HCT116 (cell line): ENCODE measurements at regions not wholly inside any gene's neighbourhood (a gene's known extent, or its start where the extent isn't known, plus 50 kb on each side); places are given as distances from the start of the nearest gene placed in this dataset.

ENCODE experiments used
- EZH2phosphoT487 ChIP-seq: fragments of 200-600 bp; IDR thresholded peaks from 2 replicates; pipeline ENCODE4 v1.6.1; 2018; ENCODE audit warnings: antibody characterized with exemption, borderline replicate concordance
- POLR2AphosphoS5 ChIP-seq: IDR thresholded peaks from 2 replicates; pipeline ENCODE4 v1.6.1; 2011; ENCODE audit warnings: mild to moderate bottlenecking, low read depth, low read length, moderate library complexity
- YY1 ChIP-seq: IDR thresholded peaks from 2 replicates; pipeline ENCODE4 v1.6.1; 2011; ENCODE audit warnings: low read length, low read depth, moderate library complexity, mild to moderate bottlenecking; ENCODE audit not compliant: insufficient replicate concordance; ENCODE audit errors: extremely low read depth
- TF ChIP-seq, protein P1 (sequence below): IDR thresholded peaks from 2 replicates; pipeline ENCODE4 v1.6.1; 2012
- TF ChIP-seq, protein P2 (sequence below), 3 experiments: fragments of 200-600 bp in 1 of 3; sonication (generic) in 1 of 3; IDR thresholded peaks in 2 of 3; conservative IDR thresholded peaks in 1 of 3; 2 replicates each; pipeline ENCODE4 v1.5.1; 2012 to 2017; ENCODE audit warnings: low read depth in 2 of 3, low read length in 2 of 3, antibody characterized with exemption in 1 of 3, borderline replicate concordance in 1 of 3, control low read depth in 1 of 3, mild to moderate bottlenecking in 1 of 3, mixed read lengths in 1 of 3, mixed run types in 1 of 3, moderate library complexity in 1 of 3; ENCODE audit not compliant: insufficient read depth in 1 of 3

DNA sequence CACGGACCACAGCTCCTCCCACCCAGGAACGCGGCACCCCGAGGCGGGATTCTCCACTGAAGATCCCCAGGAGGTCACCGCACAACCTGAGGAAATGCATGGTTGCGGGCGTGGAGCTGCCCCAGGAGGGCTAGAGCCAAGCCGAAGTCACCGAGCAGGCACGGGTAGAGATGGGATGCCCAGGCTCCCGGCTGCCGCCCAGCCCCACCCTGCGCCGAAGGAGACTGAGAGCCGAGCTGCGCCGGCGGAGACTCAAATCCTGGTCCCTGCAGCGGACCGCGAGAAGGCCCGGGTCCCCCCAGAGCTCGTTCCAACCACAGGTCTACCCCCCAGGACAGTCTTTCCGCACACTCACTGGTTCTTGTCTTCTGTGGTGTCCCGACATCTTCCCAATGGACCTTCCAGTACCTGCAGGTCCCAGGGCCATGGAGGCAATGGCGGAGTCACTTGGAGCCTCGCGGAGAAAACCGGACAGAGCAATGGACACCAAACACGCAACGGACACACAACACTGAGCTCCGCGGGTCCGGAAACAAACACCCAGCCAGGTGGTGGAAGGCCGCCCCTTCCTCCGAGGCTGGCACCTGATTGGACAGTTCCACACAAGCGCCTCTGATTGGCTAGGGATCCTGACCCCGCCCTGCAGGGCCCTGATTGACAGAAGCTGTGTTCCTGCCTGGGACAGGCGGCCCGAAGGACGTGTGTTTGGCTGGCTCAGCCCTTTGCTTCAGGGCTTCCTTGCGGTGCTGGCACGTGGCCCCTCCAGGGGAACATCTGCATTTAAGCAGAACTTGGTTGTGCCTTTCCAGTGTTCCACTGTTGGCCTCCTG is 331.9 kb upstream of the NUPR2 start:
- TF ChIP-seq EZH2phosphoT487 (no peak), POLR2AphosphoS5 (no peak), YY1 (no peak)
- TF ChIP-seq, protein P1, sequence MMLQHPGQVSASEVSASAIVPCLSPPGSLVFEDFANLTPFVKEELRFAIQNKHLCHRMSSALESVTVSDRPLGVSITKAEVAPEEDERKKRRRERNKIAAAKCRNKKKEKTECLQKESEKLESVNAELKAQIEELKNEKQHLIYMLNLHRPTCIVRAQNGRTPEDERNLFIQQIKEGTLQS, result no peak
- TF ChIP-seq, protein P2, sequence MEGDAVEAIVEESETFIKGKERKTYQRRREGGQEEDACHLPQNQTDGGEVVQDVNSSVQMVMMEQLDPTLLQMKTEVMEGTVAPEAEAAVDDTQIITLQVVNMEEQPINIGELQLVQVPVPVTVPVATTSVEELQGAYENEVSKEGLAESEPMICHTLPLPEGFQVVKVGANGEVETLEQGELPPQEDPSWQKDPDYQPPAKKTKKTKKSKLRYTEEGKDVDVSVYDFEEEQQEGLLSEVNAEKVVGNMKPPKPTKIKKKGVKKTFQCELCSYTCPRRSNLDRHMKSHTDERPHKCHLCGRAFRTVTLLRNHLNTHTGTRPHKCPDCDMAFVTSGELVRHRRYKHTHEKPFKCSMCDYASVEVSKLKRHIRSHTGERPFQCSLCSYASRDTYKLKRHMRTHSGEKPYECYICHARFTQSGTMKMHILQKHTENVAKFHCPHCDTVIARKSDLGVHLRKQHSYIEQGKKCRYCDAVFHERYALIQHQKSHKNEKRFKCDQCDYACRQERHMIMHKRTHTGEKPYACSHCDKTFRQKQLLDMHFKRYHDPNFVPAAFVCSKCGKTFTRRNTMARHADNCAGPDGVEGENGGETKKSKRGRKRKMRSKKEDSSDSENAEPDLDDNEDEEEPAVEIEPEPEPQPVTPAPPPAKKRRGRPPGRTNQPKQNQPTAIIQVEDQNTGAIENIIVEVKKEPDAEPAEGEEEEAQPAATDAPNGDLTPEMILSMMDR (IDR thresholded peaks at IDR 0.05 in 2 of 3, conservative IDR thresholded peaks at IDR 0.05 in 1 of 3; ENCODE audit: borderline replicate concordance in 1 of 3, insufficient read depth in 1 of 3, low read depth in 2 of 3, low read length in 2 of 3), result no peak
